BJ (cell line): ENCODE measurements at regions not wholly inside any gene's neighbourhood (a gene's known extent, or its start where the extent isn't known, plus 50 kb on each side); places are given as distances from the start of the nearest gene placed in this dataset.

Experiments
- CTCF ChIA-PET: fragments of 350-600 bp; formaldehyde crosslinking; extraction: SDS; loops from one replicate; lab custom pipeline; 2021; ENCODE audit warnings: antibody characterized with exemption, inconsistent platforms; lab: Yijun Ruan, JAX
- POLR2A ChIA-PET: fragments of 300-600 bp; sonication (Branson Sonifier 250); formaldehyde crosslinking; extraction: SDS; loops from one replicate; lab custom pipeline; 2021; ENCODE audit warnings: antibody characterized with exemption; lab: Charles Lee
- DNase-seq: peaks from one replicate; pipeline ENCODE4 v3.0.0-alpha.2; 2011; ENCODE audit warnings: low read depth
- H3K27me3 ChIP-seq: 2 replicates; pipeline ENCODE4 v1.6.0; 2011; ENCODE audit warnings: low read length; ENCODE audit not compliant: control insufficient read depth, insufficient read depth
- H3K36me3 ChIP-seq: 2 replicates; pipeline ENCODE4 v1.5.1; 2011; ENCODE audit warnings: low read length; ENCODE audit not compliant: control insufficient read depth, insufficient read depth
- H3K4me3 ChIP-seq: 2 replicates; pipeline ENCODE4 v1.5.1; 2011; ENCODE audit warnings: low read depth, mild to moderate bottlenecking, control low read depth, low read length
- TF ChIP-seq, protein P1 (sequence below): IDR thresholded peaks from 2 replicates; pipeline ENCODE4 v1.5.1; 2011; ENCODE audit warnings: low read depth, mild to moderate bottlenecking, control low read depth, inconsistent platforms, low read length, moderate library complexity; ENCODE audit not compliant: insufficient read depth

DNA sequence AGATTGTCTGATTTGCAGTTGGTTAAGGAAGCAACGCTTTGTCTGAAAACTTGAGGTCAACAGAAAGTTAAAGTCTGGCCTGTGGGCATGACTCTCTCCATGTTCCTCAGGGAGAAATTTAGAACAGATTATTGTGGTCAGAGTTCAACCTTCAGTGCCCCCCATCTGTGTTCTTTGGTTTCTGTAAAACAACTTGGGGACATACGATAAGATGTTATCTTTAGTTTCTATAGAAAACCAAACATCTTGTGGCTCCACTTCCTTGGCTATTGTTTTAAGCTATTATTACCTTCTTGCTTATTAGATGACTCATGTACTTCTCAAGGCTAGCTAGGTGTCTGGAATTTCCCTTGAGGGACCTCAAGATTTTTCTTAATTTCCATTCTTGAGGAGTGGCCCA is 507.7 kb downstream of the PDHA2 start:
- H3K36me3 ChIP-seq = no peaks in the 10 kb centered on the region
- TF ChIP-seq, protein P1, sequence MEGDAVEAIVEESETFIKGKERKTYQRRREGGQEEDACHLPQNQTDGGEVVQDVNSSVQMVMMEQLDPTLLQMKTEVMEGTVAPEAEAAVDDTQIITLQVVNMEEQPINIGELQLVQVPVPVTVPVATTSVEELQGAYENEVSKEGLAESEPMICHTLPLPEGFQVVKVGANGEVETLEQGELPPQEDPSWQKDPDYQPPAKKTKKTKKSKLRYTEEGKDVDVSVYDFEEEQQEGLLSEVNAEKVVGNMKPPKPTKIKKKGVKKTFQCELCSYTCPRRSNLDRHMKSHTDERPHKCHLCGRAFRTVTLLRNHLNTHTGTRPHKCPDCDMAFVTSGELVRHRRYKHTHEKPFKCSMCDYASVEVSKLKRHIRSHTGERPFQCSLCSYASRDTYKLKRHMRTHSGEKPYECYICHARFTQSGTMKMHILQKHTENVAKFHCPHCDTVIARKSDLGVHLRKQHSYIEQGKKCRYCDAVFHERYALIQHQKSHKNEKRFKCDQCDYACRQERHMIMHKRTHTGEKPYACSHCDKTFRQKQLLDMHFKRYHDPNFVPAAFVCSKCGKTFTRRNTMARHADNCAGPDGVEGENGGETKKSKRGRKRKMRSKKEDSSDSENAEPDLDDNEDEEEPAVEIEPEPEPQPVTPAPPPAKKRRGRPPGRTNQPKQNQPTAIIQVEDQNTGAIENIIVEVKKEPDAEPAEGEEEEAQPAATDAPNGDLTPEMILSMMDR = no peak
- no peaks in the 10 kb centered on the region for H3K27me3 ChIP-seq
- no peak overlapping the region for H3K4me3 ChIP-seq
- ChIA-PET CTCF (no interaction called here), POLR2A (no interaction called here)
- DNase-seq = no peak

DNA sequence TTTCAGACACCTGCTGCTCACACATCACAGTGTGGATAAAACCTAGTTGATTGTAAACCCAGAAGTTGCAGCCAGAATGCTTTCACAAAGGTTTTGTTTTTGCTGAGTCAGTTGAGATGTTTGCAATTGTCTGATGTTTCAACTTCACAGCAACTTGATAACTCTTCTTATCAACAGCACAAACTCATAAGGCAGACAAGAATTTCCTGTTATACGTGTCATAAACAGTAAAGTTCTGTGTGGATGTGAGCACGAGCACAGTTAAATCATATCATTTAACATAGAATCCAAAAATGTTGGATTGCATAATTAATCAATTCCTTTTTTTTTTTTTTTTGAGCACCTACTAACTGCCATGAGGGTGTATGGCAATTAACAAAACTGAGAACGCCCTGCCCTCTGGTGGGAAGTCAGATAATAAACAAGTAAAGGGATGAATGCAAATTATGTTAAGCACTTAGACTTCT is 512.2 kb downstream of the PDHA2 start:
- CTCF ChIA-PET = no interaction called here
- DNase-seq = no peak
- POLR2A ChIA-PET = no interaction called here
- TF ChIP-seq, protein P1 = no peak
- Histone ChIP-seq H3K4me3 (no peak overlapping the region), H3K36me3 (no peaks in the 10 kb centered on the region), H3K27me3 (no peaks in the 10 kb centered on the region)

DNA sequence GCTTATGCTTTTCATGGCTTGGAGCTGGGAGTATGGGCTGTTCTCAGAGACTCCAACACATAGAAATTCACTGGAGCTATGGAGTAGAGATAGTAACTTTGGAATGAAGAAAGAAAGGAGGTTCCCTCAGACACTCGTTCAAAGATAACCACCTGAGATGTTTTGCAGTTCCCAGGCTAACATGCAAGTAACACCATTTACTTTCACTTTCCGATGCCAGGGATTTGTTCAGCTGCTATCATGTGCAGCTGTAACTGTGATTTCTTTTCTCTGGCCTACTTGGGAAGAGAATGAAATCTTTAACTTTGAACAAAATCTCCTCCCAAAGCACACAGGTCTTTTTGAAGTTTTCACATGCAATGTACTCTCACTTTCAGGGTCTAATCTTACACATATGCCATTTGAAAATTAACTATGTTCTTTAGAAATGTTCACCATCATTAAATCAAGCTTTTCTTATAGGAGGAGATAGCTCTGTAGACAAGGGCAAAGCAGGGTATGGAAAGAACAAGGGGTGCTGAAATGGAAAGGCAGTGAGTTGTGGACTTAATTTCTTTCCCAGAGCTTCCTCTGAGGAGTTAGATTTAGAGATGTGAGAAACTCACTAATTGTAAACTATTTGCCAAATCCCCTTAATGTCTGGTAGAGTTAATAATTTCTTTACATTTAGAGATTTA is 514.3 kb downstream of the PDHA2 start:
- Histone ChIP-seq H3K27me3 (no peaks in the 10 kb centered on the region), H3K36me3 (no peaks in the 10 kb centered on the region), H3K4me3 (no peak overlapping the region)
- TF ChIP-seq, protein P1 = no peak
- CTCF ChIA-PET = no interaction called here
- DNase-seq = no peak
- POLR2A ChIA-PET = no interaction called here

DNA sequence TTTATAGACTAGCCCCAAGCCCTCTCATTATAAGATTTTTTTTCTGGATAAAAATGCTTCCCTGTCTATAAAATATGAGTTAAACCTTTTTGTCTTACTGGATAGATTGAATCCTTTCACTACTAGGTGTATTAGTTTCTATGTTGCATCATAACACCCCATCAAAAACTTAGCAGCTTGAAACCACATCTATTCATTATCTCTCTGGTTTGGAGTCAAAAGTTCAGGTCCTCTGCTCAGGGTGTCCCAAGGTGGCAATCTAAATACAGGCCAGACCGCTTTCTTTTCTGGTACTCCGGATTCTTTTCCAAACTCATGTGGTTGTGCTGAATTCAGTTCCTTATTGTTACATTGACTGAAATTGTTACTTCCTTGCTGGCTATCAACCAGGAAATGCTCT is 515.5 kb downstream of the PDHA2 start:
- DNase-seq = no peak
- ChIA-PET CTCF (no interaction called here), POLR2A (no interaction called here)
- H3K36me3 ChIP-seq = no peaks in the 10 kb centered on the region
- TF ChIP-seq, protein P1 = no peak
- no peak overlapping the region for H3K4me3 ChIP-seq
- no peaks in the 10 kb centered on the region for H3K27me3 ChIP-seq

DNA sequence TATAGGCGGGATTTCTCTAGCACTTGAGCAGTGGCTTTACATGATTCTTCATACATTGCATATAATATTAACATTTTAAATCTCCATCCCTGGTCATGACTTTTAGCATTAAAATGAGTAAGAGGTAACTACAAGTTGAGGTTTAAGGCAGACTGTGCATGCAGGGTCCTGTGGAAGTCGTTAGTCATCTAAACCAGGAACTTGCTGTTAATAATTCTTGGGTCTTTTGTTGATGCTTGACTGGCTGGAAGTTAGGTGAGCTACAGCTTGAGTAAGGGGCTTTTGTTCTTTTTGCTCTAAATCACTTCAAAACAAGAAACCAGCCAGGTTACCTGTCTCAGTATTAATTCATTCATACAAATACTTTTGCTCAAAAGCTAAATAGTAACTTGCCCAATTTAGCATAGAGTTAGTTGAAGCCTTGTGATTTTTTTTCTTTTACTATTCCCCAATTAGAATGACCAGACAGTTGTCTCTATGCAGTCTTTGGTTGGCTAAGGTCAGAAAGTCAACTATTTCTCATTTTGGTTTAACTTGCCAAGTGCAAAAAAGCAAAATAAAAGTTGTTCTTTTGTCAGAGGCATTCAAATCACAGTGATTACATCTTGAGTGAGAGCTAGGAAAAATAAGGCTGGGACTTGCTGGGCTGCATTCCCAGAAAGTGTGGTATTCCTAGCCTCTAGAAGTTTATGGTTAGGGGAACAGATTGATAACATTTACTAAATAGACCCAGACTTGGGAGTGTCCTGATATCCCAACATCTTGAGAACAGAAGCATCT is 516.9 kb downstream of the PDHA2 start:
- CTCF ChIA-PET = no interaction called here
- POLR2A ChIA-PET = no interaction called here
- no peak for DNase-seq
- Histone ChIP-seq H3K27me3 (no peaks in the 10 kb centered on the region), H3K4me3 (no peak overlapping the region), H3K36me3 (no peaks in the 10 kb centered on the region)
- TF ChIP-seq, protein P1 = no peak
